ENCODE measurements at regions not wholly inside any gene's neighbourhood (a gene's known extent, or its start where the extent isn't known, plus 50 kb on each side); places are given as distances from the start of the nearest gene placed in this dataset.
"Not testable (repeated sequence)": the region's sequence is repeated elsewhere in the genome, so short reads cannot be mapped to it uniquely, and the experiment has no call there.

DNA sequence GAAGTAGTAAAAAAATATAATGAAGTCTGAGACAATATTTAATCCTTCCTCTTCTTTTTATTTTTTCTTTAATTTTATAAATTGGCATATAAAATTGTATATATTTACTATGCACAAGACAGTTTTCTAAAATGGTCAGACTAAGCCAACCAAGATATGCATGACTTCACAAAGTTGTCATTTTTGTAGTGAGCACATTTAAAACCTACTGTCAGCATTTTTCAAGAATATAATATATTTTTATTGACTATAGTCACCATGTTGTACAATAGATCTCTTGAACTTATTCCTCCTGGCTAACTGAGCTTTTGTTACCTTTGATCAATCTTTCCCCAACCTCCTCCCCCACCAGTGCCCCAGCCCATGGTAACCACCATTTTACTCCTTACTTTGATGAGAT, 129.2 kb downstream of the ATP6V1G3 start:
- no peak for DNase-seq (ENCODE audit: low spot score)

DNA sequence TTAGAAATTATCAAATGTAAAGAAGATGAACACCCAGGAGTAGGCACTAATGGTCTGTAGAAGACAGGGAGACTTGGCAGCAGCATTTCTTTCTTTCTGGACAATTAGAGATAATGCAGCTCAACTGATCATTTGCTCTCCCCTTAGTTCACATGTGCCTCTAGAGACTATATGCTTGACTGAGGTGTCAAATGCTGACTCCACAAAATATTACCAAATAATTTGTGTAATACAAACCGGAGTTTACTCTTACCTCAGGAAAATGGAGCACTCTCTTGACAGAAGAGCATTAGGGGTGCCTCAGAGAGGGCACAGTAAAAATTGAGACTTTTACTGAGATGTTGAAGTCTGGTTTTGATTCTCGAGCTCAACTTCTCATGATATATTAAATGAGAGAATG, 131.8 kb downstream of the ATP6V1G3 start:
- no peak for DNase-seq (ENCODE audit: low spot score)

DNA sequence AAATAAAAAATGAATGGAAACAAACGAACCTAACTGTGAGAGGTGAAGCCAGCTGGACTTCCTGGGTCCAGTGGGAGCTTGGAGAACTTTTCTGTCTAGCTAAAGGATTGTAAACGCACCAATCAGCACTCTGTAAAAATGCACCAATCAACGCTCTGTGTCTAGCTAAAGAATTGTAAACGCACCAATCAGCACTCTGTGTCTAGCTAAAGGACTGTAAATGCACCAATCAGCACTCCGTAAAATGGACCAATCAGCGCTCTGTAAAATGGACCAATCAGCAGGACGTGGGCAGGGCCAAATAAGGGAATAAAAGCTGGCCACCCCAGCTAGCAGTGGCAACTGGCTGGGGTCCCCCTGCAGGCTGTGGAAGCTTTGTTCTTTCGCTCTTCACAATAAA, 135.8 kb downstream of the ATP6V1G3 start:
- not testable (repeated sequence) for DNase-seq (ENCODE audit: low spot score)

DNA sequence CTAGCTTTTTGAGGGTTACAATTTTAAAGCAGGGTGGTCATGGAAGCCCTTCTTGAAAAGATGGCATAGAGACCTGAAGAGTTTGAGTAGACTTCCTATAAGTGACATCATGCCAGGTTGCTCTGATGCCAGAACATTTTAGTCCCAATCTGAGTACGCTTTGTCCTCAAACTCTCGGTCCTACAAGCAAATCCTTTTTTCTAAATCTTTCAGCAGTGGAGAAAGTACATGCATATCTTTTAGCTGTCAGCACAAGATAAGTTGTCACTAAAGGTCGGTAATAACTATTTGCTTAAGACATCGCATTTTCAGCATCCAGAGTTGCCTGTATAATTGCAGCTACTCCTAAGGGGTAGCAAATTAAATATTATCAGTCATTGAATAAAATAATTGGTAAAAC, 140.4 kb downstream of the ATP6V1G3 start:
- no peak for DNase-seq (ENCODE audit: low spot score)

DNA sequence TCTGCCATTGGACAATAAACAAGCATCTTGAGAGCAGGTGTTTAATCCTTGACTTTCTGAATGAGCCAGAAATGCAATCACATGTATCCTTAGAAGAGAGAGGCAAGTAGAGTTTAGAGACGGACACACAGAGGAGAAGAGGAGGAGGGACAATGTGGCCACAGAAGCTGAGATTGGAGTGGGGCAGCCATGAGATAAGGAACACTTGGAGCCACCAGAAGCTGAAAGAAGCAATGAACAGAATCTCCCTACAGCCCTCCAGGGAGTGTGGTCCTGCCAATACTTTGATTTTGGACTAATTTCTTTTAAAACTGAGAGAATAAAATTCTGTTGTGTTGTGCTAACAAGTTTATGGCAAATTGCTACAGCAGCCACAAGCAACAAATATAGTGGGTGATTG, 141.0 kb downstream of the ATP6V1G3 start:
- DNase-seq (ENCODE audit: low spot score) = no peak

DNA sequence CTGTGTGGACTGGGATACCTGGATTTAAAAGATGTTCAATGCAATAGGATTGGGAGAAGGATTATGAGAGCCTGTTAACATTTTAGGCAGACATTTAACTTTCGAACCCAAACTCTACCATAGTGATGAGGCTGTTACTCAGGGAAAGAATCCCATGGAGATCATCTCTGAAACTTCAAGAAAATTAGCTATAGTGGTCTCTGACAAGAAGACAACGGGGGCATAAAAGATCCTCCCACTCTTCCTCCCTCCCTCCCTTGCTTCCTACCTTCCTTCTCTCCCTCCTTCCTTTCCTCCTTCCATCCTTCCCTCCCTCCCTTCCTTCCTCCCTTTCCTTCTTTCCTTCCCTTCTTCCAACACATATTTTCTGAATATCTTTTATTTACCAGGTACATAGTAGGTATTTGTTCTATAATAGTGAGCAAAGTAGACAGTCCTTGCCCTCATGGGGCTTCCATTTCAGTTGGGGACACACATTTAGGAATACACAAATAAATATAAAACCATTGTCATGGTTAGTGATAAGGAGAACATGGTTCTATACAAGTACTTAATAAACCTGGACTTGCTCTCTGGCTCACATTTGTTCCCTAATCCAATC, 143.2 kb downstream of the ATP6V1G3 start:
- no peak for DNase-seq (ENCODE audit: low spot score)

DNA sequence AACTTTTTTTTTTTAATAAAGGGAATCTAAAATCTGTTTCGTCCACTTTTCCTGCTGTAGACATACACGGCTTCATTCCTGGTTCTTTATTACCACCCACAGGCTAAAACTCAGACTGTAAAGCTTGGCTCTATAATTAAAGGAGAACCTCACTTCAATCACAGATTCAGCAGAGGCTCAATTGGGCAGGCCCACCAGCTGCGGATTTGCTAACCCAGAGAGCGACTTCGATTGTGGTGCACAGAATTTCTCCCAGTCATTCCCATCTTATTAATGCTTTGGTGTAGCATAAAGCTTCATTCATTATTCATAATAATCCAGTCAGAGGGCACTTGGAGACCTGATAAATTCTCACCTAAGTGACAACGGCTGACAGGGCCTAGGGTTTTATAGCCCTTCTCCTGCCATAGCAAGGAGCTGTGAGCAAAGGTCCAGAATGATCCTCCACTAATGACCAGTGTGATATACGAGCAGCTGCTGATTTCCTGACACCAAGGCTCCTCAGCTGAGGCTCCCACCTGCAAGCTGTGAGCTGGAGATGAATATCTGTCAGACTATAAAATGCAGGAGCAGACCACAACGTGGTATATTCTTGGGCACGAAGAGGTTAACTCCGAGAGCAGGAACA, 149.0 kb downstream of the ATP6V1G3 start:
- DNase-seq (ENCODE audit: low spot score) = no peak

DNA sequence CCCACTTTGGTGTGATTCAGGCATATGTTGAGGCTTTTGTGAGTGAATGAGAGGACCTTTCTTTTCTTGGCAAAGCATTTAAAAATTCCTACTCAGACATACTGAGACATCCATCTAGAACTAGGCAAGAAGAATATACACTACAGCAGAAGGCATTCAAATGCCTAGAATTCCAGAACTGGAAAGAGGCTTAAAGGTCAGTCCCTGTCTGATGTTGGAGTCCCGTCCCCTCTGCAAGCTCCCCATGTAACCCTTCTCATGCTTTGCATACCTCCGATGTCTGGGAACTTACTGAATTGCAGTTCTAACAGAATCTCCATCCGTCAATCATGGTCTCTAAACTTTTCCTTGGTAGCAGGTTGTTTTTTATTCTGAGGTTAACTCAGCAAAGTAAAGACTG, 152.9 kb downstream of the ATP6V1G3 start:
- no peak for DNase-seq (ENCODE audit: low spot score)

DNA sequence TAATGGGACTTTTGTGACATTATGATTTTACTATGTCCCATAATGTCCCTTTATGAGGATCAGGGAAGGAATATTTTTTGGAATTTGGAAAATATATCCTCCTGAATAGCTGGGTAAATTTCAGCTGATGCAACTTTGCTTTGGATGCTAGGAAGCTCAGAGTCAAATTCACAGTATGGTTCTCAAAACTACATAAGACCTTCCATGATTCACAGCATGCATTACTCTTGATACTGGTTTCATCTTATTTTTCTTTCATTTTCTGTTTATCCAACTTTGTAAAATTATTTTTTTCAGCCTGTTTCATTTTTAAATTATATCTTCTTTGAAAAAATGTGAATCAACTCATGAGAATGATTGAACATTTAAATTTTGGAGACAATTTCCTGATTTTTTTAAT, 160.2 kb downstream of the ATP6V1G3 start:
- DNase-seq (ENCODE audit: low spot score) = no peak

DNA sequence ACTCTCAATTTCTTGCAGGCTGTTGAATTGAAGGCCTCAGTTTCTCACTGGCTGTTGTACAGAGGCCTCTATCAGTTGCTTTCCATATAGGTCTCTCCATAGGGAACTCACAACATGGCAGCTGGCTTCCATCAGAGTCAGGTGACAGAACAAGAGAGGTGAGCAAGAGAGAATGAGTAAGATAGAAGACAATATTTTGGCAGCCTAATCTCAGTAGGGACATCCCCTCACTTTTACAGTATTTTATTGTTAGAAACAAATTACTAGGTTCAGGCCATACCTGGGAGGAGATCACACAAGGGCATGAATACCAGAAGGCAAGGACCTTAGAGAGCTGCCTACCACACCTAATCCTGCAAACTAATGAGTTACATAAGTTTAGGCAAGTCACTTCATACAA, 162.8 kb downstream of the ATP6V1G3 start:
- no peak for DNase-seq (ENCODE audit: low spot score)

DNA sequence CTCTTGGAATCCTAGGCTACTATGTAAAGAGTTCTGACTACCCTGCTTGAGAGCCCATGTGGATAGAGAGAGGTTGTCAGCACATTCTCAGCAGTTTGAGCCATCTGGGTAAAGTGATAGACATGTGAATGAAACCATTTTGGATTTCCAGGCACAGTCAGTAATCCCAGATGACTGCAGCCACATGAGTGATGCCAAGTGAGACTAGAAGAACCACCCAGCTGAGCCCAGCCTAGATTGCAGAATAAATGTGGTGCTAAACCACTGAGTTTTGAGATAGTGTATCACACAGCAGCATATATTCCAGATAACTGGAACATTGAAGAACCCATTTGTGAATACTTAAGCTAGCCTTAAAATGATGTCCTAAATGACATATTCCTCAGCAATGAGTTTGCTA, 166.2 kb downstream of the ATP6V1G3 start:
- DNase-seq (ENCODE audit: low spot score) = no peak

DNA sequence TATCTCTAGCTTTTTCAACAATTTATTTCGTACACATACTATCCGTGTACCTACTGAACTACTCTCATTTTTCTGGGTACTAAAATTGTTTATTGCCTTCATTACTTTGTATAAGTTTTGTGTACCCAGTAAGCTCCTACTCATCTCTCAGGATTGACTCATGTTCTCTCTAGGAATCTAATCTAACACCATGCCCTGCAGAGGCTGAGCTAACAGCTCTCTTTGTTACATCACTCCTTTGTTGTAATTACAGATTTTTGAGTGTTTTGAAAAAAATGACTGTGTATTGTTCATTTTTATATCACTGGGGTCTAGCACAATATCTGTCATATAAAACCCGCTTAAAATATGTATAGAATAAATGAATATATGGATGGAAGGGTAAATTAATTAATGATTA, 167.1 kb downstream of the ATP6V1G3 start:
- DNase-seq (ENCODE audit: low spot score) = no peak
